LNCaP clone FGC (cell line): ENCODE measurements at regions not wholly inside any gene's neighbourhood (a gene's known extent, or its start where the extent isn't known, plus 50 kb on each side); places are given as distances from the start of the nearest gene placed in this dataset.

Experiments used
- DNase-seq: peaks from one replicate; pipeline ENCODE4 v3.0.0-alpha.2; 2011; ENCODE audit warnings: low read depth
- H3K4me3 ChIP-seq: 2 replicates; pipeline ENCODE4 v1.5.1; 2011; ENCODE audit warnings: mild to moderate bottlenecking, low read depth, low read length, control low read depth
- CTCF ChIP-seq: IDR thresholded peaks from 2 replicates; pipeline ENCODE4 v1.5.1; 2012; ENCODE audit warnings: mild to moderate bottlenecking; ENCODE audit not compliant: control insufficient read depth, insufficient read depth; ENCODE audit errors: extremely low read depth

GRCh38 chr21:25080661-25081060 is 526.6 kb downstream of the MRPL39 start:
- no peak for DNase-seq
- no peak overlapping the region for H3K4me3 ChIP-seq
- no peak for TF ChIP-seq CTCF

GRCh38 chr21:25080141-25080540 is 527.1 kb downstream of the MRPL39 start:
- TF ChIP-seq CTCF = no peak

GRCh38 chr21:25079053-25079452 is 528.2 kb downstream of the MRPL39 start:
- no peak for TF ChIP-seq CTCF
- no peak overlapping the region for H3K4me3 ChIP-seq
- DNase-seq = no peak

More at GRCh38 chr21:25080141-25080540, 527.1 kb downstream of the MRPL39 start:
- H3K4me3 ChIP-seq = no peak overlapping the region
- DNase-seq = no peak

GRCh38 chr21:25062061-25062460 is 545.2 kb downstream of the MRPL39 start:
- H3K4me3 ChIP-seq = no peak overlapping the region
- no peak for TF ChIP-seq CTCF
- no peak for DNase-seq

GRCh38 chr21:25054689-25055088 is 552.6 kb downstream of the MRPL39 start:
- TF ChIP-seq CTCF = no peak
- H3K4me3 ChIP-seq = no peak overlapping the region
- no peak for DNase-seq

GRCh38 chr21:25039461-25040380 is 567.6 kb downstream of the MRPL39 start:
- TF ChIP-seq CTCF = peak; percentile 67
- H3K4me3 ChIP-seq = no peak overlapping the region
- peak; percentile 22 for DNase-seq

- TF ChIP-seq CTCF = no peak
Measured at GRCh38 chr21:25036775-25037174, 570.5 kb downstream of the MRPL39 start.

More at GRCh38 chr21:25036775-25037174, 570.5 kb downstream of the MRPL39 start:
- H3K4me3 ChIP-seq = no peak overlapping the region
- DNase-seq = no peak
